ENCODE measurements at regions not wholly inside any gene's neighbourhood (a gene's known extent, or its start where the extent isn't known, plus 50 kb on each side); places are given as distances from the start of the nearest gene placed in this dataset.
"Not testable (repeated sequence)": the region's sequence is repeated elsewhere in the genome, so short reads cannot be mapped to it uniquely, and the experiment has no call there.

GRCh38 chr4:112838015-112838414 is 201.1 kb downstream of the LARP7 start:
- not testable (repeated sequence) for H3K9me3 ChIP-seq (ENCODE audit: control insufficient read depth in 3 of 3, low read length in 3 of 3)

GRCh38 chr4:112840061-112840460 is 203.1 kb downstream of the LARP7 start:
- H3K27ac ChIP-seq (ENCODE audit: low read depth, low read length) = no peak overlapping the region
- H3K27me3 ChIP-seq (ENCODE audit: control insufficient read depth in 3 of 3, insufficient read depth in 3 of 3, low read length in 3 of 3) = no peaks in the 10 kb centered on the region
- peaks cover 0 to 2% (median 0%) of the 10 kb centered on the region in 3 donors for H3K4me1 ChIP-seq (ENCODE audit: control insufficient read depth in 3 of 3, insufficient read depth in 3 of 3, low read length in 3 of 3)
- H3K4me3 ChIP-seq (ENCODE audit: low read length in 3 of 3) = no peak overlapping the region
- H3K9me3 ChIP-seq (ENCODE audit: control insufficient read depth in 3 of 3, low read length in 3 of 3) = no peaks in the 10 kb centered on the region
- no peaks in the 10 kb centered on the region for H3K36me3 ChIP-seq (ENCODE audit: control insufficient read depth in 3 of 3, insufficient read depth in 3 of 3, low read length in 3 of 3)
- no peak overlapping the region for H3K9ac ChIP-seq (ENCODE audit: low read depth in 1 of 3, low read length in 3 of 3)

More at GRCh38 chr4:112838015-112838414, 201.1 kb downstream of the LARP7 start:
- not testable (repeated sequence) for H3K4me3 ChIP-seq (ENCODE audit: low read length in 3 of 3); H3K9ac ChIP-seq (ENCODE audit: low read depth in 1 of 3, low read length in 3 of 3); H3K36me3 ChIP-seq (ENCODE audit: control insufficient read depth in 3 of 3, insufficient read depth in 3 of 3, low read length in 3 of 3); H3K27me3 ChIP-seq (ENCODE audit: control insufficient read depth in 3 of 3, insufficient read depth in 3 of 3, low read length in 3 of 3); H3K27ac ChIP-seq (ENCODE audit: low read depth, low read length); H3K4me1 ChIP-seq (ENCODE audit: control insufficient read depth in 3 of 3, insufficient read depth in 3 of 3, low read length in 3 of 3)

- Histone ChIP-seq H3K9ac (ENCODE audit: low read depth in 1 of 3, low read length in 3 of 3) (peak overlapping the region in 1 of 3 donors; percentile 8), H3K9me3 (ENCODE audit: control insufficient read depth in 3 of 3, low read length in 3 of 3) (no peaks in the 10 kb centered on the region), H3K27ac (ENCODE audit: low read depth, low read length) (no peak overlapping the region), H3K27me3 (ENCODE audit: control insufficient read depth in 3 of 3, insufficient read depth in 3 of 3, low read length in 3 of 3) (no peaks in the 10 kb centered on the region), H3K36me3 (ENCODE audit: control insufficient read depth in 3 of 3, insufficient read depth in 3 of 3, low read length in 3 of 3) (no peaks in the 10 kb centered on the region), H3K4me3 (ENCODE audit: low read length in 3 of 3) (no peak overlapping the region), H3K4me1 (ENCODE audit: control insufficient read depth in 3 of 3, insufficient read depth in 3 of 3, low read length in 3 of 3) (peaks cover 0 to 2% (median 0%) of the 10 kb centered on the region in 3 donors)
Measured at GRCh38 chr4:112840619-112841018, 203.7 kb downstream of the LARP7 start.

- Histone ChIP-seq H3K4me1 (ENCODE audit: control insufficient read depth in 3 of 3, insufficient read depth in 3 of 3, low read length in 3 of 3) (peaks cover 0 to 2% (median 0%) of the 10 kb centered on the region in 3 donors), H3K27ac (ENCODE audit: low read depth, low read length) (no peak overlapping the region), H3K36me3 (ENCODE audit: control insufficient read depth in 3 of 3, insufficient read depth in 3 of 3, low read length in 3 of 3) (no peaks in the 10 kb centered on the region), H3K4me3 (ENCODE audit: low read length in 3 of 3) (no peak overlapping the region), H3K27me3 (ENCODE audit: control insufficient read depth in 3 of 3, insufficient read depth in 3 of 3, low read length in 3 of 3) (no peaks in the 10 kb centered on the region), H3K9ac (ENCODE audit: low read depth in 1 of 3, low read length in 3 of 3) (no peak overlapping the region), H3K9me3 (ENCODE audit: control insufficient read depth in 3 of 3, low read length in 3 of 3) (no peaks in the 10 kb centered on the region)
Measured at GRCh38 chr4:112842513-112842912, 205.6 kb downstream of the LARP7 start.

- H3K9ac ChIP-seq (ENCODE audit: low read depth in 1 of 3, low read length in 3 of 3) = no peak overlapping the region
- H3K36me3 ChIP-seq (ENCODE audit: control insufficient read depth in 3 of 3, insufficient read depth in 3 of 3, low read length in 3 of 3) = no peaks in the 10 kb centered on the region
- H3K27ac ChIP-seq (ENCODE audit: low read depth, low read length) = no peak overlapping the region
- no peaks in the 10 kb centered on the region for H3K9me3 ChIP-seq (ENCODE audit: control insufficient read depth in 3 of 3, low read length in 3 of 3)
- H3K4me1 ChIP-seq (ENCODE audit: control insufficient read depth in 3 of 3, insufficient read depth in 3 of 3, low read length in 3 of 3) = peaks cover 0 to 2% (median 0%) of the 10 kb centered on the region in 3 donors
- H3K4me3 ChIP-seq (ENCODE audit: low read length in 3 of 3) = no peak overlapping the region
- no peaks in the 10 kb centered on the region for H3K27me3 ChIP-seq (ENCODE audit: control insufficient read depth in 3 of 3, insufficient read depth in 3 of 3, low read length in 3 of 3)
Measured at GRCh38 chr4:112845386-112845785, 204.1 kb upstream of the ANK2 start.

- H3K4me3 ChIP-seq (ENCODE audit: low read length in 3 of 3) = no peak overlapping the region
- H3K36me3 ChIP-seq (ENCODE audit: control insufficient read depth in 3 of 3, insufficient read depth in 3 of 3, low read length in 3 of 3) = no peaks in the 10 kb centered on the region
- H3K9ac ChIP-seq (ENCODE audit: low read depth in 1 of 3, low read length in 3 of 3) = no peak overlapping the region
- no peak overlapping the region for H3K27ac ChIP-seq (ENCODE audit: low read depth, low read length)
- no peaks in the 10 kb centered on the region for H3K4me1 ChIP-seq (ENCODE audit: control insufficient read depth in 3 of 3, insufficient read depth in 3 of 3, low read length in 3 of 3)
- no peaks in the 10 kb centered on the region for H3K9me3 ChIP-seq (ENCODE audit: control insufficient read depth in 3 of 3, low read length in 3 of 3)
- H3K27me3 ChIP-seq (ENCODE audit: control insufficient read depth in 3 of 3, insufficient read depth in 3 of 3, low read length in 3 of 3) = no peaks in the 10 kb centered on the region
Measured at GRCh38 chr4:112847045-112847444, 202.4 kb upstream of the ANK2 start.

- Histone ChIP-seq H3K27ac (ENCODE audit: low read depth, low read length) (no peak overlapping the region), H3K27me3 (ENCODE audit: control insufficient read depth in 3 of 3, insufficient read depth in 3 of 3, low read length in 3 of 3) (no peaks in the 10 kb centered on the region), H3K4me3 (ENCODE audit: low read length in 3 of 3) (no peak overlapping the region), H3K9ac (ENCODE audit: low read depth in 1 of 3, low read length in 3 of 3) (no peak overlapping the region), H3K9me3 (ENCODE audit: control insufficient read depth in 3 of 3, low read length in 3 of 3) (no peaks in the 10 kb centered on the region), H3K36me3 (ENCODE audit: control insufficient read depth in 3 of 3, insufficient read depth in 3 of 3, low read length in 3 of 3) (no peaks in the 10 kb centered on the region), H3K4me1 (ENCODE audit: control insufficient read depth in 3 of 3, insufficient read depth in 3 of 3, low read length in 3 of 3) (no peaks in the 10 kb centered on the region)
Measured at GRCh38 chr4:112847781-112848180, 201.7 kb upstream of the ANK2 start.

GRCh38 chr4:112848911-112849310 is 200.5 kb upstream of the ANK2 start:
- Histone ChIP-seq H3K4me3 (ENCODE audit: low read length in 3 of 3) (no peak overlapping the region), H3K27me3 (ENCODE audit: control insufficient read depth in 3 of 3, insufficient read depth in 3 of 3, low read length in 3 of 3) (no peaks in the 10 kb centered on the region), H3K36me3 (ENCODE audit: control insufficient read depth in 3 of 3, insufficient read depth in 3 of 3, low read length in 3 of 3) (no peaks in the 10 kb centered on the region), H3K9me3 (ENCODE audit: control insufficient read depth in 3 of 3, low read length in 3 of 3) (no peaks in the 10 kb centered on the region), H3K4me1 (ENCODE audit: control insufficient read depth in 3 of 3, insufficient read depth in 3 of 3, low read length in 3 of 3) (no peaks in the 10 kb centered on the region), H3K27ac (ENCODE audit: low read depth, low read length) (no peak overlapping the region), H3K9ac (ENCODE audit: low read depth in 1 of 3, low read length in 3 of 3) (no peak overlapping the region)

- H3K4me1 ChIP-seq (ENCODE audit: control insufficient read depth in 3 of 3, insufficient read depth in 3 of 3, low read length in 3 of 3) = peaks cover 0 to 6% (median 0%) of the 10 kb centered on the region in 3 donors
- no peak overlapping the region for H3K9ac ChIP-seq (ENCODE audit: low read depth in 1 of 3, low read length in 3 of 3)
Measured at GRCh38 chr4:112852601-112853000, 196.9 kb upstream of the ANK2 start.

GRCh38 chr4:112853662-112854256 is 195.7 kb upstream of the ANK2 start:
- no peaks in the 10 kb centered on the region for H3K36me3 ChIP-seq (ENCODE audit: control insufficient read depth in 3 of 3, insufficient read depth in 3 of 3, low read length in 3 of 3)
- H3K4me1 ChIP-seq (ENCODE audit: control insufficient read depth in 3 of 3, insufficient read depth in 3 of 3, low read length in 3 of 3) = peaks cover 0 to 6% (median 0%) of the 10 kb centered on the region in 3 donors
- H3K9ac ChIP-seq (ENCODE audit: low read depth in 1 of 3, low read length in 3 of 3) = no peak overlapping the region
- no peak overlapping the region for H3K27ac ChIP-seq (ENCODE audit: low read depth, low read length)
- no peaks in the 10 kb centered on the region for H3K27me3 ChIP-seq (ENCODE audit: control insufficient read depth in 3 of 3, insufficient read depth in 3 of 3, low read length in 3 of 3)
- H3K9me3 ChIP-seq (ENCODE audit: control insufficient read depth in 3 of 3, low read length in 3 of 3) = no peaks in the 10 kb centered on the region
- no peak overlapping the region for H3K4me3 ChIP-seq (ENCODE audit: low read length in 3 of 3)

More at GRCh38 chr4:112852601-112853000, 196.9 kb upstream of the ANK2 start:
- Histone ChIP-seq H3K4me3 (ENCODE audit: low read length in 3 of 3) (no peak overlapping the region), H3K9me3 (ENCODE audit: control insufficient read depth in 3 of 3, low read length in 3 of 3) (no peaks in the 10 kb centered on the region), H3K36me3 (ENCODE audit: control insufficient read depth in 3 of 3, insufficient read depth in 3 of 3, low read length in 3 of 3) (no peaks in the 10 kb centered on the region), H3K27me3 (ENCODE audit: control insufficient read depth in 3 of 3, insufficient read depth in 3 of 3, low read length in 3 of 3) (no peaks in the 10 kb centered on the region), H3K27ac (ENCODE audit: low read depth, low read length) (no peak overlapping the region)

Measured in skeletal muscle tissue (tissue), 3 donors.